Lower leg skin (tissue), 3 donors: ENCODE measurements at regions not wholly inside any gene's neighbourhood (a gene's known extent, or its start where the extent isn't known, plus 50 kb on each side); places are given as distances from the start of the nearest gene placed in this dataset.

Experiments used
- CTCF ChIP-seq, 3 donors: fragments of 450-650 bp; IDR thresholded peaks; one replicate each; pipeline ENCODE4 v1.5.1; 2016; ENCODE audit warnings: antibody characterized with exemption in 3 of 3, mild to moderate bottlenecking in 3 of 3, moderate library complexity in 2 of 3
- POLR2A ChIP-seq, 2 donors: fragments of 450-650 bp; IDR thresholded peaks; one replicate each; pipeline ENCODE4 v1.6.1; 2016 to 2017; ENCODE audit warnings: antibody characterized with exemption in 2 of 2, mild to moderate bottlenecking in 1 of 2, moderate library complexity in 1 of 2

GRCh38 chr12:126247936-126248335 is 1182.7 kb downstream of the AACS start:
- TF ChIP-seq CTCF (IDR thresholded peaks at IDR 0.05) (no peak), POLR2A (IDR thresholded peaks at IDR 0.05) (no peak)
